HepG2 (cell line): ENCODE measurements at regions not wholly inside any gene's neighbourhood (a gene's known extent, or its start where the extent isn't known, plus 50 kb on each side); places are given as distances from the start of the nearest gene placed in this dataset.

Experiments used
- CENPBD1 ChIP-seq: sonication (generic); formaldehyde crosslinking; IDR thresholded peaks from 2 replicates; pipeline ENCODE4 v1.8.0; 2022; ENCODE audit warnings: missing genetic modification reagents, low read depth, mild to moderate bottlenecking, borderline replicate concordance
- HES4 ChIP-seq: sonication (generic); formaldehyde crosslinking; IDR thresholded peaks from 2 replicates; pipeline ENCODE4 v1.9.0; 2021; ENCODE audit warnings: mild to moderate bottlenecking, missing genetic modification reagents, borderline replicate concordance
- KLF13 ChIP-seq: sonication (generic); formaldehyde crosslinking; IDR thresholded peaks from 2 replicates; pipeline ENCODE4 v1.4.0; 2020; ENCODE audit warnings: mild to moderate bottlenecking, missing genetic modification reagents
- SMAD9 ChIP-seq: sonication (generic); formaldehyde crosslinking; IDR thresholded peaks from 2 replicates; pipeline ENCODE4 v1.5.1; 2020; ENCODE audit warnings: mild to moderate bottlenecking, missing genetic modification reagents
- SNAPC5 ChIP-seq: sonication (generic); formaldehyde crosslinking; IDR thresholded peaks from 2 replicates; pipeline ENCODE4 v1.8.1; 2023; ENCODE audit warnings: mild to moderate bottlenecking, missing genetic modification reagents, borderline replicate concordance
- TRAFD1 ChIP-seq: sonication (generic); formaldehyde crosslinking; IDR thresholded peaks from 2 replicates; pipeline ENCODE4 v1.5.1; 2020; ENCODE audit warnings: missing genetic modification reagents, mild to moderate bottlenecking, borderline replicate concordance
- TRIM22 ChIP-seq: fragments of 450-650 bp; IDR thresholded peaks from 2 replicates; pipeline ENCODE4 v1.6.1; 2017
- ZBTB44 ChIP-seq: sonication (generic); formaldehyde crosslinking; IDR thresholded peaks from 2 replicates; pipeline ENCODE4 v1.4.0; 2020; ENCODE audit warnings: missing genetic modification reagents
- ZFP36L1 ChIP-seq: sonication (generic); formaldehyde crosslinking; IDR thresholded peaks from 2 replicates; pipeline ENCODE4 v1.8.0; 2022; ENCODE audit warnings: mild to moderate bottlenecking, missing genetic modification reagents, moderate library complexity
- ZKSCAN8 ChIP-seq: IDR thresholded peaks from 2 replicates; pipeline ENCODE4 v1.6.1; 2016; ENCODE audit warnings: borderline replicate concordance, missing genetic modification reagents, missing compliant biosample characterization
- ZNF20 ChIP-seq: sonication (generic); formaldehyde crosslinking; IDR thresholded peaks from 2 replicates; pipeline ENCODE4 v1.4.0; 2020; ENCODE audit warnings: mild to moderate bottlenecking, moderate library complexity, missing genetic modification reagents
- ZNF431 ChIP-seq: sonication (generic); formaldehyde crosslinking; IDR thresholded peaks from 2 replicates; pipeline ENCODE4 v1.9.0; 2022; ENCODE audit warnings: missing genetic modification reagents, low read depth, mild to moderate bottlenecking, borderline replicate concordance
- ZNF44 ChIP-seq: sonication (generic); formaldehyde crosslinking; IDR thresholded peaks from 2 replicates; pipeline ENCODE4 v1.5.1; 2020; ENCODE audit warnings: mild to moderate bottlenecking, missing genetic modification reagents
- ZNF569 ChIP-seq: sonication (generic); formaldehyde crosslinking; IDR thresholded peaks from 2 replicates; pipeline ENCODE4 v1.5.0; 2020; ENCODE audit warnings: mild to moderate bottlenecking, missing genetic modification reagents, moderate library complexity, borderline replicate concordance
- ZNF646 ChIP-seq: sonication (generic); formaldehyde crosslinking; IDR thresholded peaks from 2 replicates; pipeline ENCODE4 v1.9.0; 2021; ENCODE audit warnings: mild to moderate bottlenecking, missing genetic modification reagents
- ZNF737 ChIP-seq: sonication (generic); formaldehyde crosslinking; IDR thresholded peaks from 2 replicates; pipeline ENCODE4 v1.5.0; 2020; ENCODE audit warnings: missing genetic modification reagents, mild to moderate bottlenecking, borderline replicate concordance
- ZNF850 ChIP-seq: sonication (generic); formaldehyde crosslinking; conservative IDR thresholded peaks from 2 replicates; pipeline ENCODE4 v1.9.0; 2021; ENCODE audit warnings: mild to moderate bottlenecking, missing genetic modification reagents

- TF ChIP-seq TRIM22 (no peak), ZNF20 (CRISPR knock-in tag) (no peak), ZNF737 (CRISPR knock-in tag) (no peak), TRAFD1 (CRISPR knock-in tag) (no peak), ZNF569 (CRISPR knock-in tag) (no peak), ZNF431 (no peak), HES4 (CRISPR knock-in tag) (peak; percentile 76; the same call in 1 of the 2 replicates), ZFP36L1 (no peak), SMAD9 (no peak), ZBTB44 (no peak), ZKSCAN8 (CRISPR knock-in tag) (no peak), ZNF646 (no peak), SNAPC5 (CRISPR knock-in tag) (no peak), ZNF44 (CRISPR knock-in tag) (no peak), KLF13 (CRISPR knock-in tag) (no peak), CENPBD1 (no peak), ZNF850 (CRISPR knock-in tag) (no peak)
Observed at GRCh38 chr1:54488065-54488750, 59.8 kb upstream of the ACOT11 start (continued).
